Ishikawa (cell line): ENCODE measurements at regions not wholly inside any gene's neighbourhood (a gene's known extent, or its start where the extent isn't known, plus 50 kb on each side); places are given as distances from the start of the nearest gene placed in this dataset.

Experiments
- EP300 ChIP-seq: IDR thresholded peaks from 2 replicates; pipeline ENCODE4 v1.6.1; 2012; ENCODE audit warnings: borderline replicate concordance
- RAD21 ChIP-seq: IDR thresholded peaks from 2 replicates; pipeline ENCODE4 v1.6.1; 2012; ENCODE audit warnings: low read depth
- TAF1 ChIP-seq: IDR thresholded peaks from 2 replicates; pipeline ENCODE4 v1.6.1; 2012; ENCODE audit warnings: low read depth, mild to moderate bottlenecking
- YY1 ChIP-seq: IDR thresholded peaks from 2 replicates; pipeline ENCODE4 v1.6.1; 2012; ENCODE audit warnings: low read depth

DNA sequence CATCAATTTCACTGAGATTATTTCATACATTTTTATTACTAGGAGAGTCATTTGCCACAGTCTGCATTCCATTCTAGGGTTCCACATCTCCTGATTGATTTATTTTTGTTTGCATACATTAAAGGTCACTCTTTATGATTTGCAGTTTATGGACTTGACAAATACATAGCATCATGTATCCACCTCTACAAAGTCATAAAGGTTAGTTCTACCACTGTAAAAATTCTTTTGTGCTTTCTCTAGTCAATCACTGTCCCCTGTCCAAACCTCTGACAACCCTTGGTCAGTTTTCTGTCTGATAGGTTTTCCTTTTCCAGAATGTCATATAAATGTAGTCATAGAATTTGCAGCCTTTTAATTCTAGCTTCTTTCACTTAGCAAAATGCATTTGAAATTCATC, 434.6 kb upstream of the MON1B start:
- no peak for TF ChIP-seq RAD21
- no peak for TF ChIP-seq TAF1
- TF ChIP-seq EP300, result no peak
- TF ChIP-seq YY1, result no peak
